SK-N-SH treated with all-trans-retinoic acid at 6 μM for 48 hours (cell line): ENCODE measurements at regions not wholly inside any gene's neighbourhood (a gene's known extent, or its start where the extent isn't known, plus 50 kb on each side); places are given as distances from the start of the nearest gene placed in this dataset.

Experiments used
- ATAC-seq: fragments of 200-7000 bp; cut with Tn5 transposase; 3 replicates; pipeline ENCODE4 v1.9.1; 2020; ENCODE audit warnings: mild to moderate bottlenecking, moderate library complexity
- ARNTL ChIP-seq: fragments of 450-650 bp; formaldehyde crosslinking; IDR thresholded peaks from 2 replicates; pipeline ENCODE4 v1.5.0; 2020; ENCODE audit warnings: low read depth, mild to moderate bottlenecking, moderate library complexity, borderline replicate concordance
- BACH2 ChIP-seq: fragments of 250-450 bp; sonication (Bioruptor Pico); IDR thresholded peaks from 2 replicates; pipeline ENCODE4 v1.9.0; 2021; ENCODE audit warnings: mild to moderate bottlenecking, borderline replicate concordance
- CREB5 ChIP-seq: fragments of 250-450 bp; sonication (Bioruptor Pico); IDR thresholded peaks from 2 replicates; pipeline ENCODE4 v1.5.1; 2020; ENCODE audit warnings: low read depth, mild to moderate bottlenecking, moderate library complexity
- CSDC2 ChIP-seq: fragments of 250-450 bp; sonication (Bioruptor Pico); IDR thresholded peaks from 2 replicates; pipeline ENCODE4 v1.5.0; 2020; ENCODE audit warnings: mild to moderate bottlenecking, moderate library complexity
- CSRNP3 ChIP-seq: fragments of 250-450 bp; sonication (Bioruptor Pico); IDR thresholded peaks from 2 replicates; pipeline ENCODE4 v1.5.1; 2021; ENCODE audit warnings: mild to moderate bottlenecking, moderate library complexity
- ESRRG ChIP-seq: fragments of 250-450 bp; sonication (Bioruptor Pico); IDR thresholded peaks from 2 replicates; pipeline ENCODE4 v1.6.1; 2021; ENCODE audit warnings: mild to moderate bottlenecking
- GLIS3 ChIP-seq: fragments of 250-450 bp; sonication (Bioruptor Pico); IDR thresholded peaks from 2 replicates; pipeline ENCODE4 v1.5.0; 2020; ENCODE audit warnings: mild to moderate bottlenecking, moderate library complexity
- ISL1 ChIP-seq: fragments of 250-450 bp; sonication (Bioruptor Pico); IDR thresholded peaks from 2 replicates; pipeline ENCODE4 v2.1.2; 2022; ENCODE audit warnings: mild to moderate bottlenecking, moderate library complexity
- OSR1 ChIP-seq: fragments of 250-450 bp; sonication (Bioruptor Pico); IDR thresholded peaks from 2 replicates; pipeline ENCODE4 v1.8.0; 2022; ENCODE audit warnings: moderate library complexity, mild to moderate bottlenecking, inconsistent platforms
- PATZ1 ChIP-seq: fragments of 250-450 bp; sonication (Bioruptor Pico); IDR thresholded peaks from 2 replicates; pipeline ENCODE4 v1.8.0; 2020; ENCODE audit warnings: mild to moderate bottlenecking, moderate library complexity, borderline replicate concordance
- PPARA ChIP-seq: fragments of 250-450 bp; sonication (Bioruptor Pico); IDR thresholded peaks from 2 replicates; pipeline ENCODE4 v1.5.0; 2020; ENCODE audit warnings: mild to moderate bottlenecking, borderline replicate concordance
- SNAI2 ChIP-seq: fragments of 250-450 bp; sonication (Bioruptor Pico); IDR thresholded peaks from 2 replicates; pipeline ENCODE4 v1.5.0; 2020; ENCODE audit warnings: mild to moderate bottlenecking, moderate library complexity
- TCF4 ChIP-seq: fragments of 250-450 bp; sonication (Bioruptor Pico); IDR thresholded peaks from 2 replicates; pipeline ENCODE4 v1.8.0; 2021; ENCODE audit warnings: mild to moderate bottlenecking, moderate library complexity, borderline replicate concordance
- TSHZ2 ChIP-seq: fragments of 250-450 bp; sonication (Bioruptor Pico); IDR thresholded peaks from 2 replicates; pipeline ENCODE4 v1.5.0; 2020; ENCODE audit warnings: mild to moderate bottlenecking, moderate library complexity
- ZFP3 ChIP-seq: fragments of 250-450 bp; sonication (Bioruptor Pico); IDR thresholded peaks from 2 replicates; pipeline ENCODE4 v1.5.0; 2020; ENCODE audit warnings: mild to moderate bottlenecking, moderate library complexity
- ZFP30 ChIP-seq: fragments of 450-650 bp; formaldehyde crosslinking; IDR thresholded peaks from 2 replicates; pipeline ENCODE4 v1.5.0; 2022; ENCODE audit warnings: mild to moderate bottlenecking, moderate library complexity
- ZNF565 ChIP-seq: fragments of 450-650 bp; formaldehyde crosslinking; conservative IDR thresholded peaks from 2 replicates; pipeline ENCODE4 v1.5.0; 2020; ENCODE audit warnings: low read depth, mild to moderate bottlenecking, moderate library complexity
- ZNF70 ChIP-seq: fragments of 450-650 bp; formaldehyde crosslinking; IDR thresholded peaks from 2 replicates; pipeline ENCODE4 v1.5.0; 2020; ENCODE audit warnings: mild to moderate bottlenecking, moderate library complexity
- ZNF8 ChIP-seq: fragments of 450-650 bp; formaldehyde crosslinking; IDR thresholded peaks from 2 replicates; pipeline ENCODE4 v1.5.0; 2020; ENCODE audit warnings: mild to moderate bottlenecking, moderate library complexity

GRCh38 chr2:53610260-53610659 lies 157.3 kb upstream of the CHAC2 start:
- no peak for TF ChIP-seq TSHZ2
- TF ChIP-seq CSDC2 = no peak
- no peak for TF ChIP-seq ZFP3
- TF ChIP-seq BACH2 (CRISPR knock-in tag) = no peak
- no peak for TF ChIP-seq PATZ1 (CRISPR knock-in tag)
- TF ChIP-seq ZNF8 (CRISPR knock-in tag) = no peak
- no peak for TF ChIP-seq ISL1 (CRISPR knock-in tag)
- no peak for TF ChIP-seq SNAI2 (CRISPR knock-in tag)
- no peak for ATAC-seq

GRCh38 chr2:53609551-53609950 lies 158.1 kb upstream of the CHAC2 start:
- TF ChIP-seq PATZ1 (CRISPR knock-in tag) (no peak), CSDC2 (no peak), ZNF565 (no peak), ESRRG (no peak), BACH2 (CRISPR knock-in tag) (no peak), ZFP30 (CRISPR knock-in tag) (no peak), ARNTL (CRISPR knock-in tag) (no peak), PPARA (CRISPR knock-in tag) (no peak), ZNF8 (CRISPR knock-in tag) (no peak), TSHZ2 (no peak), GLIS3 (CRISPR knock-in tag) (no peak), ZNF70 (no peak), SNAI2 (CRISPR knock-in tag) (no peak), TCF4 (no peak), ISL1 (CRISPR knock-in tag) (no peak), ZFP3 (no peak), OSR1 (CRISPR knock-in tag) (no peak), CSRNP3 (CRISPR knock-in tag) (no peak), CREB5 (no peak)
- no peak for ATAC-seq
